ENCODE measurements at regions not wholly inside any gene's neighbourhood (a gene's known extent, or its start where the extent isn't known, plus 50 kb on each side); places are given as distances from the start of the nearest gene placed in this dataset.

DNA sequence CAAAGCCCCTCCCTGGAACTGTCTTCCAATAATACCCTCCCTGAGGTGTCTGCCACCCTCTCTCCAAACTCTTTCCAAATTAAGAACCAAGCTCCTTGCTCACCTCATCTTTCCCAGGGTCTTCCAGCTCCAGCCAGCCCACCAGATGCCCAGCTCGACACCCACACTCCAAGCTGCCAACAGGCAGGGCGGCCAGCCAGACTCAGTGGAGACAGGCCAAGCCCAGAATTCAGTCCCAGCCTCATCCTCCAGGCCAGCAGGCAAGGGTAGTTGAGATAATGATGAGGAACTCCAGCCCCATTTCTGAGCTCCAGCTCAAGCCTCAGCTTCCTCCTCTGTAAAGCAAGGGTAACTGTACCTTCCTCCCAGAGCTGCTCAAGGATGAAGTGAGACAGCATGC is 132.9 kb downstream of the CHST1 start:
- H3K27ac ChIP-seq = no peak overlapping the region
- no peak for TF ChIP-seq ZFX (IDR thresholded peaks at IDR 0.05)
- TF ChIP-seq, protein P1, sequence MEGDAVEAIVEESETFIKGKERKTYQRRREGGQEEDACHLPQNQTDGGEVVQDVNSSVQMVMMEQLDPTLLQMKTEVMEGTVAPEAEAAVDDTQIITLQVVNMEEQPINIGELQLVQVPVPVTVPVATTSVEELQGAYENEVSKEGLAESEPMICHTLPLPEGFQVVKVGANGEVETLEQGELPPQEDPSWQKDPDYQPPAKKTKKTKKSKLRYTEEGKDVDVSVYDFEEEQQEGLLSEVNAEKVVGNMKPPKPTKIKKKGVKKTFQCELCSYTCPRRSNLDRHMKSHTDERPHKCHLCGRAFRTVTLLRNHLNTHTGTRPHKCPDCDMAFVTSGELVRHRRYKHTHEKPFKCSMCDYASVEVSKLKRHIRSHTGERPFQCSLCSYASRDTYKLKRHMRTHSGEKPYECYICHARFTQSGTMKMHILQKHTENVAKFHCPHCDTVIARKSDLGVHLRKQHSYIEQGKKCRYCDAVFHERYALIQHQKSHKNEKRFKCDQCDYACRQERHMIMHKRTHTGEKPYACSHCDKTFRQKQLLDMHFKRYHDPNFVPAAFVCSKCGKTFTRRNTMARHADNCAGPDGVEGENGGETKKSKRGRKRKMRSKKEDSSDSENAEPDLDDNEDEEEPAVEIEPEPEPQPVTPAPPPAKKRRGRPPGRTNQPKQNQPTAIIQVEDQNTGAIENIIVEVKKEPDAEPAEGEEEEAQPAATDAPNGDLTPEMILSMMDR (conservative IDR thresholded peaks at IDR 0.05) = no peak

- TF ChIP-seq, protein P1 (conservative IDR thresholded peaks at IDR 0.05) = no peak
- no peak for TF ChIP-seq ZFX (IDR thresholded peaks at IDR 0.05)
- H3K27ac ChIP-seq = no peak overlapping the region
Measured at GRCh38 chr11:45530776-45531175, 134.6 kb downstream of the CHST1 start.

DNA sequence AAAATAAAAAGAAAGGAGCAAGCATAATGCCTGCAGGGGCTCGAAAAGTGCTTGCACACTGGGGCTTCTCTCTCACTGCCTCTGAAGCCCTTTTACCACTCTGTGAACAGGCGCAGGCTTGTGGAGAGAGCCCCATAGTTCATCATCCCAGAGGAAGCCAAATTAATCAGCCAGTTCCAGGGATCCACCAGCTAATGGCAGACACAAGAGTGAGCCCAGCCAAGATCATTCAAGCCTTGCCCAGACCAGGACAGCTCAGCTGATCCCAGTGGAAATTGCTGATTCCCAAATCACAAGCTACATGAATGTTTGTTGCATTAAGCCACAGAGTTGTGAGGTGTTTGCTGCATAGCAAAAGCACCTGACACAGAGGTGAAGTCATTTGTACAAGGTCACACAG is 135.3 kb downstream of the CHST1 start:
- H3K27ac ChIP-seq = no peak overlapping the region
- no peak for TF ChIP-seq ZFX (IDR thresholded peaks at IDR 0.05)
- TF ChIP-seq, protein P1 (conservative IDR thresholded peaks at IDR 0.05) = no peak

- TF ChIP-seq ZFX (IDR thresholded peaks at IDR 0.05) = no peak
- TF ChIP-seq, protein P1 (conservative IDR thresholded peaks at IDR 0.05) = no peak
- H3K27ac ChIP-seq = no peak overlapping the region
Measured at GRCh38 chr11:45528435-45528834, 137.0 kb downstream of the CHST1 start.

GRCh38 chr11:45527898-45528297 is 137.5 kb downstream of the CHST1 start:
- H3K27ac ChIP-seq = no peak overlapping the region
- TF ChIP-seq ZFX (IDR thresholded peaks at IDR 0.05) = no peak
- TF ChIP-seq, protein P1 (conservative IDR thresholded peaks at IDR 0.05) = no peak

DNA sequence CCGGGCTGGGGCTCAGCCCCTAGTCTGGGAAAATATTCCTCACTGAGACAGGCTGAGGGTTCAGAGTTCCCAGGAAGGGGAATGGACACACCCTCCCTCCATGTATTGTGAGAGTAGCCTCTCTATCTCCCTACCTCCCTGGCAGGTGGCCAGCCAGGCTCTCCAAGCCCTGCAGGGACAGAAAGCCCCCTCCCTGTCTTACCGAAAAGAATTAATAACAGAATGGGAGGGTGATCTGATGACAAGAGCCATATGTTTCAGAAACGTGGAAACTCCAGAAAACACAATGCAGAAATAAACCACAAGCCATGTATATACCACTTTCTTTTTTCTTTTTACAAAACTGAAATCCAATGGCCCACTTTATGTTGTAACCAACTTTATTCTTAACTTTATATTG is 140.0 kb downstream of the CHST1 start:
- H3K27ac ChIP-seq = no peak overlapping the region
- no peak for TF ChIP-seq ZFX (IDR thresholded peaks at IDR 0.05)
- TF ChIP-seq, protein P1 (conservative IDR thresholded peaks at IDR 0.05) = no peak

GRCh38 chr11:45523760-45524159 is 141.7 kb downstream of the CHST1 start:
- TF ChIP-seq, protein P1 (conservative IDR thresholded peaks at IDR 0.05) = no peak
- no peak for TF ChIP-seq ZFX (IDR thresholded peaks at IDR 0.05)
- H3K27ac ChIP-seq = no peak overlapping the region

Data from C4-2B (cell line).